IgD-negative memory B cell (primary cell): ENCODE measurements at regions not wholly inside any gene's neighbourhood (a gene's known extent, or its start where the extent isn't known, plus 50 kb on each side); places are given as distances from the start of the nearest gene placed in this dataset.
"Not testable (repeated sequence)": the region's sequence is repeated elsewhere in the genome, so short reads cannot be mapped to it uniquely, and the experiment has no call there.

ENCODE experiments used
- H3K27ac Mint-ChIP-seq, 3 donors: one replicate each; pipeline ENCODE4 v1.8.0; 2020 to 2022; ENCODE audit warnings: mild to moderate bottlenecking in 3 of 3, mixed read lengths in 3 of 3, moderate library complexity in 1 of 3
- H3K27me3 Mint-ChIP-seq: one replicate; pipeline ENCODE4 v1.8.0; 2021; ENCODE audit warnings: mixed read lengths
- H3K36me3 Mint-ChIP-seq: one replicate; pipeline ENCODE4 v1.8.0; 2020; ENCODE audit warnings: mild to moderate bottlenecking, mixed read lengths
- H3K4me1 Mint-ChIP-seq, 3 donors: one replicate each; pipeline ENCODE4 v1.8.0; 2020 to 2022; ENCODE audit warnings: mixed read lengths in 3 of 3, mild to moderate bottlenecking in 1 of 3
- H3K4me3 Mint-ChIP-seq, 4 donors: one replicate each; pipeline ENCODE4 v1.8.0; 2020 to 2022; ENCODE audit warnings: mild to moderate bottlenecking in 4 of 4, mixed read lengths in 4 of 4, moderate library complexity in 3 of 4
- H3K9me3 Mint-ChIP-seq, 3 donors: one replicate each; pipeline ENCODE4 v1.8.0; 2020 to 2021; ENCODE audit warnings: mixed read lengths in 3 of 3, mild to moderate bottlenecking in 1 of 3

- Mint-ChIP-seq H3K4me1 (no peaks in the 10 kb centered on the region), H3K9me3 (peaks cover 0 to 2% (median 0%) of the 10 kb centered on the region in 3 donors), H3K4me3 (no peak overlapping the region), H3K36me3 (peaks cover 2% of the 10 kb centered on the region), H3K27ac (no peak overlapping the region), H3K27me3 (peaks cover 2% of the 10 kb centered on the region)
Measured at GRCh38 chr5:6286404-6286803, 91.9 kb downstream of the MED10 start.

GRCh38 chr5:6284491-6284890 lies 93.9 kb downstream of the MED10 start:
- H3K27ac Mint-ChIP-seq, H3K4me3 Mint-ChIP-seq, H3K4me1 Mint-ChIP-seq, H3K27me3 Mint-ChIP-seq, H3K36me3 Mint-ChIP-seq, H3K9me3 Mint-ChIP-seq: not testable (repeated sequence)

GRCh38 chr5:6282352-6282751 lies 96.0 kb downstream of the MED10 start:
- Mint-ChIP-seq H3K4me3 (no peak overlapping the region), H3K27ac (no peak overlapping the region), H3K36me3 (peaks cover 2% of the 10 kb centered on the region), H3K9me3 (peaks cover 0 to 4% (median 0%) of the 10 kb centered on the region in 3 donors), H3K4me1 (no peaks in the 10 kb centered on the region), H3K27me3 (peaks cover 5% of the 10 kb centered on the region)

- Mint-ChIP-seq H3K36me3 (peaks cover 2% of the 10 kb centered on the region), H3K27ac (no peak overlapping the region), H3K4me3 (peak overlapping the region in 1 of 4 donors; percentile 27), H3K27me3 (peaks cover 5% of the 10 kb centered on the region), H3K9me3 (peaks cover 0 to 4% (median 0%) of the 10 kb centered on the region in 3 donors), H3K4me1 (no peaks in the 10 kb centered on the region)
Measured at GRCh38 chr5:6281818-6282217, 96.5 kb downstream of the MED10 start.

- no peaks in the 10 kb centered on the region for H3K4me1 Mint-ChIP-seq
- no peak overlapping the region for H3K4me3 Mint-ChIP-seq
- peaks cover 2% of the 10 kb centered on the region for H3K36me3 Mint-ChIP-seq
- peaks cover 7% of the 10 kb centered on the region for H3K27me3 Mint-ChIP-seq
- peaks cover 0 to 4% (median 0%) of the 10 kb centered on the region in 3 donors for H3K9me3 Mint-ChIP-seq
- no peak overlapping the region for H3K27ac Mint-ChIP-seq
Measured at GRCh38 chr5:6280425-6281100, 97.8 kb downstream of the MED10 start.

GRCh38 chr5:6279607-6280006 lies 98.7 kb downstream of the MED10 start:
- H3K9me3 Mint-ChIP-seq = peaks cover 0 to 4% (median 0%) of the 10 kb centered on the region in 3 donors
- no peak overlapping the region for H3K27ac Mint-ChIP-seq
- H3K4me3 Mint-ChIP-seq = no peak overlapping the region

GRCh38 chr5:6274846-6275543 lies 103.4 kb downstream of the MED10 start:
- H3K27ac Mint-ChIP-seq = no peak overlapping the region
- peaks cover 2% of the 10 kb centered on the region for H3K36me3 Mint-ChIP-seq
- peaks cover 0 to 6% (median 0%) of the 10 kb centered on the region in 3 donors for H3K9me3 Mint-ChIP-seq
- peaks cover 4% of the 10 kb centered on the region for H3K27me3 Mint-ChIP-seq
- no peaks in the 10 kb centered on the region for H3K4me1 Mint-ChIP-seq
- H3K4me3 Mint-ChIP-seq = no peak overlapping the region

More at GRCh38 chr5:6279607-6280006, 98.7 kb downstream of the MED10 start:
- Mint-ChIP-seq H3K27me3 (peaks cover 7% of the 10 kb centered on the region), H3K4me1 (no peaks in the 10 kb centered on the region), H3K36me3 (peaks cover 2% of the 10 kb centered on the region)

- Mint-ChIP-seq H3K36me3 (peaks cover 2% of the 10 kb centered on the region), H3K4me3 (no peak overlapping the region), H3K27ac (no peak overlapping the region), H3K4me1 (no peaks in the 10 kb centered on the region), H3K27me3 (peaks cover 4% of the 10 kb centered on the region), H3K9me3 (peaks cover 0 to 4% (median 0%) of the 10 kb centered on the region in 3 donors)
Measured at GRCh38 chr5:6273749-6274148, 104.6 kb downstream of the MED10 start.

- Mint-ChIP-seq H3K4me1 (no peaks in the 10 kb centered on the region), H3K36me3 (peaks cover 2% of the 10 kb centered on the region), H3K9me3 (peaks cover 0 to 4% (median 0%) of the 10 kb centered on the region in 3 donors), H3K27ac (no peak overlapping the region), H3K4me3 (no peak overlapping the region), H3K27me3 (peaks cover 4% of the 10 kb centered on the region)
Measured at GRCh38 chr5:6273090-6273735, 105.1 kb downstream of the MED10 start.

- Mint-ChIP-seq H3K4me3 (no peak overlapping the region), H3K9me3 (peaks cover 0 to 4% (median 0%) of the 10 kb centered on the region in 3 donors), H3K27ac (no peak overlapping the region), H3K27me3 (peaks cover 2% of the 10 kb centered on the region), H3K4me1 (no peaks in the 10 kb centered on the region), H3K36me3 (peaks cover 2% of the 10 kb centered on the region)
Measured at GRCh38 chr5:6269925-6270324, 108.4 kb downstream of the MED10 start.

GRCh38 chr5:6266671-6267197 lies 111.6 kb downstream of the MED10 start:
- H3K4me1 Mint-ChIP-seq = no peaks in the 10 kb centered on the region
- H3K36me3 Mint-ChIP-seq = peaks cover 4% of the 10 kb centered on the region
- H3K27ac Mint-ChIP-seq = no peak overlapping the region
- peaks cover 0 to 1% (median 0%) of the 10 kb centered on the region in 3 donors for H3K9me3 Mint-ChIP-seq
- peaks cover 2% of the 10 kb centered on the region for H3K27me3 Mint-ChIP-seq
- no peak overlapping the region for H3K4me3 Mint-ChIP-seq

GRCh38 chr5:6264394-6264793 lies 114.0 kb downstream of the MED10 start:
- Mint-ChIP-seq H3K36me3 (peaks cover 4% of the 10 kb centered on the region), H3K4me3 (no peak overlapping the region), H3K27me3 (peaks cover 2% of the 10 kb centered on the region), H3K9me3 (peaks cover 0 to 4% (median 2%) of the 10 kb centered on the region in 3 donors), H3K27ac (no peak overlapping the region), H3K4me1 (no peaks in the 10 kb centered on the region)

- H3K36me3 Mint-ChIP-seq = peaks cover 4% of the 10 kb centered on the region
- no peak overlapping the region for H3K27ac Mint-ChIP-seq
- peaks cover 2% of the 10 kb centered on the region for H3K27me3 Mint-ChIP-seq
- no peaks in the 10 kb centered on the region for H3K4me1 Mint-ChIP-seq
- H3K9me3 Mint-ChIP-seq = peaks cover 0 to 6% (median 2%) of the 10 kb centered on the region in 3 donors
- no peak overlapping the region for H3K4me3 Mint-ChIP-seq
Measured at GRCh38 chr5:6262651-6263363, 115.5 kb downstream of the MED10 start.

- H3K27me3 Mint-ChIP-seq = peaks cover 2% of the 10 kb centered on the region
- no peak overlapping the region for H3K4me3 Mint-ChIP-seq
- H3K9me3 Mint-ChIP-seq = peaks cover 0 to 6% (median 2%) of the 10 kb centered on the region in 3 donors
Measured at GRCh38 chr5:6261668-6262067, 116.7 kb downstream of the MED10 start.

GRCh38 chr5:6261256-6261655 lies 117.1 kb downstream of the MED10 start:
- H3K4me1 Mint-ChIP-seq = no peaks in the 10 kb centered on the region
- H3K9me3 Mint-ChIP-seq = peaks cover 0 to 6% (median 2%) of the 10 kb centered on the region in 3 donors
- H3K36me3 Mint-ChIP-seq = peaks cover 4% of the 10 kb centered on the region
- peaks cover 2% of the 10 kb centered on the region for H3K27me3 Mint-ChIP-seq
- H3K27ac Mint-ChIP-seq = no peak overlapping the region
- no peak overlapping the region for H3K4me3 Mint-ChIP-seq

More at GRCh38 chr5:6261668-6262067, 116.7 kb downstream of the MED10 start:
- peaks cover 4% of the 10 kb centered on the region for H3K36me3 Mint-ChIP-seq
- no peaks in the 10 kb centered on the region for H3K4me1 Mint-ChIP-seq
- no peak overlapping the region for H3K27ac Mint-ChIP-seq
